Upper lobe of left lung (tissue), 4 donors: ENCODE measurements at regions not wholly inside any gene's neighbourhood (a gene's known extent, or its start where the extent isn't known, plus 50 kb on each side); places are given as distances from the start of the nearest gene placed in this dataset.

Experiments used
- CTCF ChIP-seq, 6 experiments: fragments of 450-650 bp in 4 of 6; fragments of 200-600 bp in 2 of 6; sonication (generic) in 2 of 6; IDR thresholded peaks; one replicate each; pipeline ENCODE4 v1.5.1; 2016 to 2019; ENCODE audit warnings: antibody characterized with exemption in 6 of 6
- POLR2A ChIP-seq, 4 donors: fragments of 450-650 bp; IDR thresholded peaks; one replicate each; pipeline ENCODE4 v1.5.1; 2016 to 2017; ENCODE audit warnings: antibody characterized with exemption in 4 of 4, mild to moderate bottlenecking in 2 of 4
- POLR2AphosphoS5 ChIP-seq, 2 donors: sonication (generic); formaldehyde crosslinking; IDR thresholded peaks; one replicate each; pipeline ENCODE4 v1.5.1; 2017; ENCODE audit warnings: antibody characterized with exemption in 2 of 2

GRCh38 chr12:58388261-58388660, 446.9 kb downstream of the ATP23 start:
- TF ChIP-seq CTCF (IDR thresholded peaks at IDR 0.05) (no peak), POLR2A (IDR thresholded peaks at IDR 0.05) (no peak), POLR2AphosphoS5 (IDR thresholded peaks at IDR 0.05) (no peak)
